ENCODE measurements at regions not wholly inside any gene's neighbourhood (a gene's known extent, or its start where the extent isn't known, plus 50 kb on each side); places are given as distances from the start of the nearest gene placed in this dataset.
"Not testable (repeated sequence)": the region's sequence is repeated elsewhere in the genome, so short reads cannot be mapped to it uniquely, and the experiment has no call there.

- H3K9ac ChIP-seq, result no peak overlapping the region
- no peak overlapping the region for H3K4me3 ChIP-seq
- H3K9me3 ChIP-seq (ENCODE audit: low read depth), result no peaks in the 10 kb centered on the region
- H4K20me1 ChIP-seq (ENCODE audit: insufficient read depth), result no peaks in the 10 kb centered on the region
- no peaks in the 10 kb centered on the region for H3K36me3 ChIP-seq (ENCODE audit: low read depth)
- TF ChIP-seq EZH2 (IDR thresholded peaks at IDR 0.05; ENCODE audit: insufficient read depth, poor library complexity, severe bottlenecking) (no peak), EZH2phosphoT487 (IDR thresholded peaks at IDR 0.05; ENCODE audit: insufficient read depth, low read depth) (no peak)
- no peak overlapping the region for H3K4me2 ChIP-seq (ENCODE audit: unreplicated experiment)
- H3K4me1 ChIP-seq (ENCODE audit: insufficient read depth), result peaks cover 13% of the 10 kb centered on the region
- DNase-seq, result peak; percentile 35
- H3K79me2 ChIP-seq (ENCODE audit: insufficient read depth), result no peaks in the 10 kb centered on the region
- no peak overlapping the region for H2AFZ ChIP-seq
- in situ Hi-C loops (cut with MboI), result no loop called here
- no peak overlapping the region for H3K27ac ChIP-seq
- peaks cover 13% of the 10 kb centered on the region for H3F3A ChIP-seq (ENCODE audit: insufficient read depth)
- no peaks in the 10 kb centered on the region for H3K9me2 ChIP-seq (ENCODE audit: insufficient read depth)
- H3K27me3 ChIP-seq (replicated peaks; ENCODE audit: insufficient read depth), result no peaks in the 10 kb centered on the region
These were observed 640.2 kb downstream of the RNF144A start for GRCh38 chr2:7557376-7557775.

GRCh38 chr2:7559791-7560190 is 642.6 kb downstream of the RNF144A start:
- no peak for DNase-seq
- no peak overlapping the region for H3K27ac ChIP-seq
- no peaks in the 10 kb centered on the region for H3K79me2 ChIP-seq (ENCODE audit: insufficient read depth)
- H3K4me1 ChIP-seq (ENCODE audit: insufficient read depth), result peaks cover 13% of the 10 kb centered on the region
- H4K20me1 ChIP-seq (ENCODE audit: insufficient read depth), result no peaks in the 10 kb centered on the region
- H3F3A ChIP-seq (ENCODE audit: insufficient read depth), result peaks cover 13% of the 10 kb centered on the region
- no peaks in the 10 kb centered on the region for H3K9me3 ChIP-seq (ENCODE audit: low read depth)
- H3K4me2 ChIP-seq (ENCODE audit: unreplicated experiment), result no peak overlapping the region
- in situ Hi-C loops (cut with MboI), result no loop called here
- no peaks in the 10 kb centered on the region for H3K27me3 ChIP-seq (replicated peaks; ENCODE audit: insufficient read depth)
- no peak overlapping the region for H2AFZ ChIP-seq
- no peaks in the 10 kb centered on the region for H3K36me3 ChIP-seq (ENCODE audit: low read depth)
- H3K4me3 ChIP-seq, result no peak overlapping the region
- no peak overlapping the region for H3K9ac ChIP-seq
- WGBS, 2 experiments (ENCODE audit: low coverage in 1 of 2, low lambda C conversion rate in 2 of 2, missing lambda C conversion rate in 2 of 2), result 68 to 81% methylated on average over 1 of the region's 1 CpG
- H3K9me2 ChIP-seq (ENCODE audit: insufficient read depth), result no peaks in the 10 kb centered on the region
- TF ChIP-seq EZH2phosphoT487 (IDR thresholded peaks at IDR 0.05; ENCODE audit: insufficient read depth, low read depth) (no peak), EZH2 (IDR thresholded peaks at IDR 0.05; ENCODE audit: insufficient read depth, poor library complexity, severe bottlenecking) (no peak)

- H3K79me2 ChIP-seq (ENCODE audit: insufficient read depth), result no peaks in the 10 kb centered on the region
- H3K36me3 ChIP-seq (ENCODE audit: low read depth), result no peaks in the 10 kb centered on the region
- no peaks in the 10 kb centered on the region for H3F3A ChIP-seq (ENCODE audit: insufficient read depth)
- H2AFZ ChIP-seq, result no peak overlapping the region
- WGBS, 2 experiments (ENCODE audit: low coverage in 1 of 2, low lambda C conversion rate in 2 of 2, missing lambda C conversion rate in 2 of 2), result 62 to 65% methylated on average over 6 of the region's 6 CpGs
- H3K4me1 ChIP-seq (ENCODE audit: insufficient read depth), result no peaks in the 10 kb centered on the region
- H3K9ac ChIP-seq, result no peak overlapping the region
- H3K4me3 ChIP-seq, result no peak overlapping the region
- no peaks in the 10 kb centered on the region for H3K9me3 ChIP-seq (ENCODE audit: low read depth)
- no peak for DNase-seq
- H3K27ac ChIP-seq, result no peak overlapping the region
- H3K4me2 ChIP-seq (ENCODE audit: unreplicated experiment), result no peak overlapping the region
- no peaks in the 10 kb centered on the region for H3K9me2 ChIP-seq (ENCODE audit: insufficient read depth)
- in situ Hi-C loops (cut with MboI), result no loop called here
- no peaks in the 10 kb centered on the region for H4K20me1 ChIP-seq (ENCODE audit: insufficient read depth)
- H3K27me3 ChIP-seq (replicated peaks; ENCODE audit: insufficient read depth), result no peaks in the 10 kb centered on the region; the same call in 1 of the 2 replicates
- TF ChIP-seq EZH2 (IDR thresholded peaks at IDR 0.05; ENCODE audit: insufficient read depth, poor library complexity, severe bottlenecking) (no peak), EZH2phosphoT487 (IDR thresholded peaks at IDR 0.05; ENCODE audit: insufficient read depth, low read depth) (no peak)
These were observed 649.2 kb downstream of the RNF144A start for GRCh38 chr2:7566382-7566881.

- DNase-seq; H3K27me3 ChIP-seq (replicated peaks; ENCODE audit: insufficient read depth); H3K4me2 ChIP-seq (ENCODE audit: unreplicated experiment); H3K9me3 ChIP-seq (ENCODE audit: low read depth); H3K9ac ChIP-seq; H3K36me3 ChIP-seq (ENCODE audit: low read depth); H3K9me2 ChIP-seq (ENCODE audit: insufficient read depth); H3K79me2 ChIP-seq (ENCODE audit: insufficient read depth); H2AFZ ChIP-seq; H3K4me3 ChIP-seq; H4K20me1 ChIP-seq (ENCODE audit: insufficient read depth); in situ Hi-C loops (cut with MboI); H3K27ac ChIP-seq; H3F3A ChIP-seq (ENCODE audit: insufficient read depth); H3K4me1 ChIP-seq (ENCODE audit: insufficient read depth): not testable (repeated sequence)
- WGBS, 2 experiments (ENCODE audit: low coverage in 1 of 2, low lambda C conversion rate in 2 of 2, missing lambda C conversion rate in 2 of 2), result 49 to 57% methylated on average over 2 of the region's 2 CpGs
These were observed 649.9 kb downstream of the RNF144A start for GRCh38 chr2:7567116-7567515.

GRCh38 chr2:7567646-7568045 is 650.4 kb downstream of the RNF144A start:
- in situ Hi-C loops (cut with MboI), result no loop called here
- H3K9ac ChIP-seq, result no peak overlapping the region
- no peak for DNase-seq
- H3K27ac ChIP-seq, result no peak overlapping the region
- 52 to 57% methylated on average over 4 of the region's 4 CpGs for WGBS, 2 experiments (ENCODE audit: low coverage in 1 of 2, low lambda C conversion rate in 2 of 2, missing lambda C conversion rate in 2 of 2)
- no peaks in the 10 kb centered on the region for H3K9me2 ChIP-seq (ENCODE audit: insufficient read depth)
- no peak overlapping the region for H3K4me3 ChIP-seq
- no peaks in the 10 kb centered on the region for H3F3A ChIP-seq (ENCODE audit: insufficient read depth)
- TF ChIP-seq EZH2phosphoT487 (IDR thresholded peaks at IDR 0.05; ENCODE audit: insufficient read depth, low read depth), result no peak
- TF ChIP-seq EZH2 (IDR thresholded peaks at IDR 0.05; ENCODE audit: insufficient read depth, poor library complexity, severe bottlenecking), result no peak
- no peaks in the 10 kb centered on the region for H3K4me1 ChIP-seq (ENCODE audit: insufficient read depth)
- no peaks in the 10 kb centered on the region for H4K20me1 ChIP-seq (ENCODE audit: insufficient read depth)
- no peak overlapping the region for H3K4me2 ChIP-seq (ENCODE audit: unreplicated experiment)
- no peaks in the 10 kb centered on the region; the same call in 1 of the 2 replicates for H3K27me3 ChIP-seq (replicated peaks; ENCODE audit: insufficient read depth)
- no peaks in the 10 kb centered on the region for H3K9me3 ChIP-seq (ENCODE audit: low read depth)
- no peak overlapping the region for H2AFZ ChIP-seq
- H3K79me2 ChIP-seq (ENCODE audit: insufficient read depth), result no peaks in the 10 kb centered on the region
- no peaks in the 10 kb centered on the region for H3K36me3 ChIP-seq (ENCODE audit: low read depth)

Measured in GM23248 (cell line).